ENCODE measurements at regions not wholly inside any gene's neighbourhood (a gene's known extent, or its start where the extent isn't known, plus 50 kb on each side); places are given as distances from the start of the nearest gene placed in this dataset.
"Not testable (repeated sequence)": the region's sequence is repeated elsewhere in the genome, so short reads cannot be mapped to it uniquely, and the experiment has no call there.

GRCh38 chr2:366706-367105 lies 78.8 kb upstream of the ALKAL2 start:
- 0 out of 22 replicates have a peak, but pooled peaks cover 0 to 4% (median 0%) of the 10 kb centered on the region in 11 experiments for H3K36me3 ChIP-seq
- H4K20me1 ChIP-seq: no peaks in the 10 kb centered on the region
- H3K4me3 ChIP-seq: no peak overlapping the region
- no peak overlapping the region for H3K4me2 ChIP-seq
- H3K9me3 ChIP-seq (replicated peaks in 1 of 11): peaks cover 51 to 73% (median 66%) of the 10 kb centered on the region in 11 experiments
- H3K27ac ChIP-seq: no peak overlapping the region
- no peak for TF ChIP-seq Cebpa-rat (IDR thresholded peaks at IDR 0.05)
- H3K9ac ChIP-seq: no peak overlapping the region
- H3K27me3 ChIP-seq: no peaks in the 10 kb centered on the region
- H3K4me1 ChIP-seq: peaks cover 0 to 12% (median 7%) of the 10 kb centered on the region in 10 experiments; a peak in 16 of 20 replicates

- TF ChIP-seq Cebpa-rat (IDR thresholded peaks at IDR 0.05): peak in 1 of 11 experiments; percentile 13; a peak in 1 of 22 replicates
- Histone ChIP-seq H4K20me1 (no peaks in the 10 kb centered on the region), H3K9me3 (replicated peaks in 1 of 11) (peaks cover 53 to 79% (median 69%) of the 10 kb centered on the region in 11 experiments), H3K4me2 (no peak overlapping the region), H3K27me3 (no peaks in the 10 kb centered on the region), H3K4me1 (peaks cover 0 to 12% (median 7%) of the 10 kb centered on the region in 10 experiments; a peak in 16 of 20 replicates), H3K9ac (no peak overlapping the region), H3K4me3 (no peak overlapping the region), H3K36me3 (0 out of 22 replicates have a peak, but pooled peaks cover 0 to 4% (median 0%) of the 10 kb centered on the region in 11 experiments), H3K27ac (no peak overlapping the region)
Measured at GRCh38 chr2:365367-366275, 77.7 kb upstream of the ALKAL2 start.

DNA sequence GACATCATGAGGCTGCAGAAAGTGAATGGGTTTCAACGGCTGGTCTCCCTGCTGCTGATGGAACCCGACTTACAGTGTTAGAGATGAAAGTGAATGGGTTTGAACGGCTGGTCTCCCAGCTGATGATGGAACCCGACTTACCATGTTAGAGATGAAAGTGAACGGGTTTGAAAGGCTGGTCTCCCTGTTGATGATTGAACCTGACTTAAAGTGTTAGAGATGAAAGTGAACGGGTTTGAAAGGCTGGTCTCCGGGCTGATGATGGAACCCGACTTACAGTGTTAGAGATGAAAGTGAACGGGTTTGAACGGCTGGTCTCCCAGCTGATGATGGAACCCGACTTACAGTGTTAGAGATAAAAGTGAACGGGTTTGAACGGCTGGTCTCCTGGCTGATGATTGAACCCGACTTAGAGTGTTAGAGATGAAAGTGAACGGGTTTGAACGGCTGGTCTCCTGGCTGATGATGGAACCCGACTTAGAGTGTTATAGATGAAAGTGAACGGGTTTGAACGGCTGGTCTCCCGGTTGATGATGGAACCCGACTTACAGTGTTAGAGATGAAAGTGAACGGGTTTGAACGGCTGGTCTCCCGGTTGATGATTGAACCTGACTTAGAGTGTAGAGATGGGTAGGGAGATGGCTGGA lies 76.1 kb upstream of the ALKAL2 start:
- TF ChIP-seq Cebpa-rat (IDR thresholded peaks at IDR 0.05): no peak
- H4K20me1 ChIP-seq: no peaks in the 10 kb centered on the region
- H3K9me3 ChIP-seq (replicated peaks in 1 of 11): peaks cover 53 to 72% (median 66%) of the 10 kb centered on the region in 11 experiments
- no peak overlapping the region for H3K27ac ChIP-seq
- H3K4me1 ChIP-seq: peaks cover 3 to 16% (median 12%) of the 10 kb centered on the region in 10 experiments; a peak in 17 of 20 replicates
- 0 out of 22 replicates have a peak, but pooled peaks cover 0 to 4% (median 0%) of the 10 kb centered on the region in 11 experiments for H3K36me3 ChIP-seq
- no peak overlapping the region for H3K4me3 ChIP-seq
- no peak overlapping the region for H3K4me2 ChIP-seq
- no peaks in the 10 kb centered on the region for H3K27me3 ChIP-seq
- no peak overlapping the region for H3K9ac ChIP-seq

DNA sequence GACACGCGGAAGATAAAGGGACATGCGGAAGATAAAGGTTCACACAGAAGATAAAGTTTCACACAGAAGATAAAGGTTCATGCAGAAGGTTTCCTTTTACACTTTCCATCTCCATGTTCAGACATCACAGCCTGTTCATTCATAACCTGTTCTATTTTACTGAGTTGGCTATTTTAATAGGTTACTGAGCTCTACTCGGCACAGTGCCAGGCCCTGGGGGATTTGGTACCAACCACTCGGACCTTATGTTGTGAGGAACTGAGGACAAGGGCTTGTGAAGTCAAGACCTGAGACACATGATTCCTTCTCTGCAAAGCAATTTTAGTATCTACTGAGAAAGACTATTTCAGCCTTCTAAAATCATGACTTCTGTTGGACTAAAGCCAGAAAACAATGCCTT lies 75.0 kb upstream of the ALKAL2 start:
- Histone ChIP-seq H3K36me3 (0 out of 22 replicates have a peak, but pooled peaks cover 0 to 4% (median 0%) of the 10 kb centered on the region in 11 experiments), H4K20me1 (no peaks in the 10 kb centered on the region), H3K4me2 (no peak overlapping the region), H3K4me1 (peaks cover 4 to 16% (median 10%) of the 10 kb centered on the region in 10 experiments; a peak in 17 of 20 replicates), H3K9ac (no peak overlapping the region), H3K9me3 (replicated peaks in 1 of 11) (peaks cover 53 to 72% (median 66%) of the 10 kb centered on the region in 11 experiments), H3K27ac (no peak overlapping the region), H3K27me3 (no peaks in the 10 kb centered on the region), H3K4me3 (no peak overlapping the region)
- no peak for TF ChIP-seq Cebpa-rat (IDR thresholded peaks at IDR 0.05)

DNA sequence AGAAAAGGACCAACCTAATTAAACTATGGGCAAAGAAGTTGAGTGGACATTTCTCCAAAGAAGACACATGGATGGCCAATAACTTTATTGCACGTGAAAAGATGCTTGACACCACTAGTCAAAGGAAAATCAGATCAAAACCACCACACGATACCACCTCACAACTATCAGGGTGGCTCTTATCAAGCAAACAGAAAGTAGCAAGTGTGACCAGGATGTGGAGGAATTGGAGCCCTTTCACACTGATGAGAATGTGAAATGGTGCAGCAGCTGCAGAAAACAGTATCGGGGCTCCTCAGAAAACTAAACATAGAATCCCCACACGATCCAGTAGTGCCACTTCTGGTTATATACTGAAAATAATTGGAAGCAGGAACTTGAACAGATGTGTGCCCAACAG lies 72.2 kb upstream of the ALKAL2 start:
- TF ChIP-seq Cebpa-rat (IDR thresholded peaks at IDR 0.05): no peak
- no peaks in the 10 kb centered on the region for H3K27me3 ChIP-seq

GRCh38 chr2:359047-359446 lies 71.2 kb upstream of the ALKAL2 start:
- Histone ChIP-seq H3K9me3 (replicated peaks in 1 of 11) (peaks cover 39 to 64% (median 57%) of the 10 kb centered on the region in 11 experiments), H3K4me2 (peak overlapping the region in 9 of 11 experiments; percentile 8 to 60 (median 38); a peak in 18 of 22 replicates)
- TF ChIP-seq Cebpa-rat (IDR thresholded peaks at IDR 0.05): no peak

More for the DNA sequence above, 72.2 kb upstream of the ALKAL2 start:
- H3K4me2 ChIP-seq: no peak overlapping the region
- 0 out of 22 replicates have a peak, but pooled peaks cover 0 to 4% (median 0%) of the 10 kb centered on the region in 11 experiments for H3K36me3 ChIP-seq
- H3K9me3 ChIP-seq (replicated peaks in 1 of 11): peaks cover 50 to 68% (median 65%) of the 10 kb centered on the region in 11 experiments
- no peak overlapping the region for H3K9ac ChIP-seq
- no peak overlapping the region for H3K4me3 ChIP-seq
- H3K27ac ChIP-seq: no peak overlapping the region
- peaks cover 4 to 22% (median 10%) of the 10 kb centered on the region in 10 experiments; a peak in 17 of 20 replicates for H3K4me1 ChIP-seq
- H4K20me1 ChIP-seq: no peaks in the 10 kb centered on the region

GRCh38 chr2:357811-358210 lies 69.9 kb upstream of the ALKAL2 start:
- Histone ChIP-seq H3K4me1 (peaks cover 4 to 41% (median 21%) of the 10 kb centered on the region in 10 experiments; a peak in 17 of 20 replicates), H3K9me3 (replicated peaks in 1 of 11) (peaks cover 27 to 52% (median 44%) of the 10 kb centered on the region in 11 experiments), H3K9ac (no peak overlapping the region), H3K27me3 (no peaks in the 10 kb centered on the region), H3K27ac (no peak overlapping the region), H4K20me1 (no peaks in the 10 kb centered on the region), H3K36me3 (0 out of 22 replicates have a peak, but pooled peaks cover 0 to 4% (median 0%) of the 10 kb centered on the region in 11 experiments), H3K4me2 (peak overlapping the region in 1 of 11 experiments; percentile 60; a peak in 1 of 22 replicates), H3K4me3 (no peak overlapping the region)
- TF ChIP-seq Cebpa-rat (IDR thresholded peaks at IDR 0.05): no peak

More at GRCh38 chr2:359047-359446, 71.2 kb upstream of the ALKAL2 start:
- H3K4me3 ChIP-seq: no peak overlapping the region
- H4K20me1 ChIP-seq: no peaks in the 10 kb centered on the region
- H3K27ac ChIP-seq: no peak overlapping the region
- H3K27me3 ChIP-seq: no peaks in the 10 kb centered on the region
- H3K4me1 ChIP-seq: peaks cover 4 to 29% (median 12%) of the 10 kb centered on the region in 10 experiments; a peak in 17 of 20 replicates
- no peak overlapping the region for H3K9ac ChIP-seq
- H3K36me3 ChIP-seq: 0 out of 22 replicates have a peak, but pooled peaks cover 0 to 4% (median 0%) of the 10 kb centered on the region in 11 experiments

- H3K4me2 ChIP-seq, H4K20me1 ChIP-seq, H3K27ac ChIP-seq, H3K9ac ChIP-seq, H3K36me3 ChIP-seq, H3K4me3 ChIP-seq, H3K27me3 ChIP-seq: not testable (repeated sequence)
- Histone ChIP-seq H3K4me1 (peaks cover 4 to 57% (median 34%) of the 10 kb centered on the region in 10 experiments; a peak in 17 of 20 replicates), H3K9me3 (replicated peaks in 1 of 11) (peaks cover 12 to 36% (median 29%) of the 10 kb centered on the region in 11 experiments)
Measured at GRCh38 chr2:356304-356703, 68.4 kb upstream of the ALKAL2 start.
